Esophagus muscularis mucosa (tissue), 4 donors: ENCODE measurements at regions not wholly inside any gene's neighbourhood (a gene's known extent, or its start where the extent isn't known, plus 50 kb on each side); places are given as distances from the start of the nearest gene placed in this dataset.
A peak's percentile ranks its signal among the peaks of the same experiment; 100 is the strongest.

Source experiments
- DNase-seq: peaks from one replicate; pipeline ENCODE4 v3.0.0-alpha.2; 2017; ENCODE audit errors: extremely low spot score
- H3K27ac ChIP-seq, 4 donors: fragments of 200-600 bp; sonication (generic); replicated peaks in 1 of 4; 1 replicate in 3 of 4; 2 replicates in 1 of 4; pipeline ENCODE4 v1.5.1; 2016 to 2019; ENCODE audit warnings: mild to moderate bottlenecking in 1 of 4
- H3K27me3 ChIP-seq, 4 donors: fragments of 200-600 bp; sonication (generic); one replicate each; pipeline versions ENCODE4 v1.5.1 to v1.6.0; 2016 to 2019
- H3K36me3 ChIP-seq, 4 donors: fragments of 200-600 bp; sonication (generic); one replicate each; pipeline ENCODE4 v1.5.1; 2016 to 2019
- H3K4me1 ChIP-seq, 4 donors: fragments of 200-600 bp; sonication (generic); one replicate each; pipeline ENCODE4 v1.5.1; 2016 to 2019
- H3K4me3 ChIP-seq, 4 donors: fragments of 200-600 bp; sonication (generic); 1 replicate in 2 of 4; 2 replicates in 2 of 4; pipeline ENCODE4 v1.5.1; 2016 to 2019; ENCODE audit warnings: mild to moderate bottlenecking in 4 of 4, moderate library complexity in 1 of 4
- H3K9me3 ChIP-seq, 4 donors: fragments of 200-600 bp; sonication (generic); 1 replicate in 3 of 4; 2 replicates in 1 of 4; pipeline ENCODE4 v1.5.1; 2016 to 2019
- EP300 ChIP-seq: sonication (generic); formaldehyde crosslinking; IDR thresholded peaks from one replicate; pipeline ENCODE4 v1.6.1; 2017; ENCODE audit warnings: antibody characterized with exemption
- POLR2A ChIP-seq: fragments of 450-650 bp; IDR thresholded peaks from one replicate; pipeline ENCODE4 v1.6.1; 2017; ENCODE audit warnings: antibody characterized with exemption, moderate library complexity, mild to moderate bottlenecking, low read depth
- POLR2AphosphoS5 ChIP-seq, 2 donors: sonication (generic); formaldehyde crosslinking; IDR thresholded peaks; one replicate each; pipeline ENCODE4 v1.6.1; 2017; ENCODE audit warnings: antibody characterized with exemption in 2 of 2
- WGBS: methylation state at CpG from one replicate; pipeline ENCODE4 v1.1.5; 2018; 5-methylcytosine and 5-hydroxymethylcytosine counted together
- intact Hi-C: fragments of 100-400 bp; cut with DNase I; formaldehyde crosslinking; loops from one replicate; pipeline ENCODE4 v1.15.1; 2023
- TF ChIP-seq, protein P1 (sequence below), 3 experiments: fragments of 200-600 bp in 2 of 3; fragments of 450-650 bp in 1 of 3; sonication (generic) in 2 of 3; IDR thresholded peaks; one replicate each; pipeline ENCODE4 v1.5.1; 2017 to 2019; ENCODE audit warnings: antibody characterized with exemption in 3 of 3, mild to moderate bottlenecking in 2 of 3, moderate library complexity in 1 of 3

DNA sequence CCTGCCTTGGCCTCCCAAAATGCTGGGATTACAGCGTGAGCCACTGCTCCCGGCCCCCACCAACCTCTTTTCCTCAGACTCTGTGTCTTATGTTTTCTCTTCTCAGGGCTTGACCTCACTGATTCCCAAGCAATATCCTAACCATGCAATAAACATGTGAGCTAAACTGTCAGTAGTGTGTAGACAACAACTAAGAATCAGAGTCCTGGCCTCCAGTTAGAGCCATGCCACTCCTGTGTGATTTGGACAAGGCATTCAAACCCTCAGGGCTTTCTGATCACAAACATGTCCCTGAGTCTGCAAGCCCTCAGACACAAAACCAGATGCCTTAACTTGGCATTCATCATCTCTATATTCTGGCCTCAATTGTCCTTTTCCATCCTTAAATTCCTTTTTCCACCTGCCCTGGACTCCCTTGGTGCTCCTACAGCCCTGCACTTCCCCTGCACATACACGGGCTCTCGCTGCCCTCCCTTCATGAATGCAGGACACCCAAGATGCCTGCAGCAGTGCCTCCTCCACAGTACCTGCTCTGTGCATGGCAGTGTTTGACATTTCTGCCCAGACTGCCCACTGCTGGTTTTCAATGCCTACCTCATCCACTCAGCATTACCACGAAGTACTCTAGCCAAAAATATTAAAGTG, 142.8 kb downstream of the CYP26A1 start:
- Histone ChIP-seq H3K36me3 (no peaks in the 10 kb centered on the region), H3K27ac (no peak overlapping the region), H3K4me1 (no peaks in the 10 kb centered on the region), H3K4me3 (no peak overlapping the region), H3K9me3 (no peaks in the 10 kb centered on the region), H3K27me3 (peaks cover 0 to 10% (median 0%) of the 10 kb centered on the region in 4 donors)
- WGBS = 88% methylated on average over 5 of the region's 5 CpGs
- intact Hi-C loops = no loop called here
- peak; percentile 60 for DNase-seq
- no peak for TF ChIP-seq POLR2AphosphoS5 (IDR thresholded peaks at IDR 0.05)
- no peak for TF ChIP-seq EP300
- TF ChIP-seq, protein P1, sequence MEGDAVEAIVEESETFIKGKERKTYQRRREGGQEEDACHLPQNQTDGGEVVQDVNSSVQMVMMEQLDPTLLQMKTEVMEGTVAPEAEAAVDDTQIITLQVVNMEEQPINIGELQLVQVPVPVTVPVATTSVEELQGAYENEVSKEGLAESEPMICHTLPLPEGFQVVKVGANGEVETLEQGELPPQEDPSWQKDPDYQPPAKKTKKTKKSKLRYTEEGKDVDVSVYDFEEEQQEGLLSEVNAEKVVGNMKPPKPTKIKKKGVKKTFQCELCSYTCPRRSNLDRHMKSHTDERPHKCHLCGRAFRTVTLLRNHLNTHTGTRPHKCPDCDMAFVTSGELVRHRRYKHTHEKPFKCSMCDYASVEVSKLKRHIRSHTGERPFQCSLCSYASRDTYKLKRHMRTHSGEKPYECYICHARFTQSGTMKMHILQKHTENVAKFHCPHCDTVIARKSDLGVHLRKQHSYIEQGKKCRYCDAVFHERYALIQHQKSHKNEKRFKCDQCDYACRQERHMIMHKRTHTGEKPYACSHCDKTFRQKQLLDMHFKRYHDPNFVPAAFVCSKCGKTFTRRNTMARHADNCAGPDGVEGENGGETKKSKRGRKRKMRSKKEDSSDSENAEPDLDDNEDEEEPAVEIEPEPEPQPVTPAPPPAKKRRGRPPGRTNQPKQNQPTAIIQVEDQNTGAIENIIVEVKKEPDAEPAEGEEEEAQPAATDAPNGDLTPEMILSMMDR (IDR thresholded peaks at IDR 0.05) = no peak
- TF ChIP-seq POLR2A = no peak

DNA sequence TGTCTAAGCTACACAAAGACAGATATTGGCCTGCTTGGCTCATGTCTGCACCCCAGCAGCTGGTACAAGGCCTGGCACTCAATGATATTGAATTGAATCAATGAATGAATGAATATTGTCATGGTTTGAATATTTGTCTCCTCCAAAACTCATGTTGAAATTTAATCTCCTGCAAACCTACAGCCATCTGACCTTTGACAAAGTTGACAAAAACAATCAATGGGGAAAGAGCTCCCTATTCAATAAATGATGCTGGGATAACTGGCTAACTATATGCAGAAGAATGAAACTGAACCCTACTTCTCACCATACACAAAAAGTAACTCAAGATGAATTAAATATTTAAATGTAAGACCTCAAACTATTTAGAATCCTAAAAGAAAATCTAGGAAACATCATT, 144.7 kb downstream of the CYP26A1 start:
- no peak for DNase-seq
- TF ChIP-seq POLR2A (no peak), EP300 (no peak), POLR2AphosphoS5 (IDR thresholded peaks at IDR 0.05) (no peak)
- TF ChIP-seq, protein P1 (IDR thresholded peaks at IDR 0.05) = no peak
- intact Hi-C loops = no loop called here

DNA sequence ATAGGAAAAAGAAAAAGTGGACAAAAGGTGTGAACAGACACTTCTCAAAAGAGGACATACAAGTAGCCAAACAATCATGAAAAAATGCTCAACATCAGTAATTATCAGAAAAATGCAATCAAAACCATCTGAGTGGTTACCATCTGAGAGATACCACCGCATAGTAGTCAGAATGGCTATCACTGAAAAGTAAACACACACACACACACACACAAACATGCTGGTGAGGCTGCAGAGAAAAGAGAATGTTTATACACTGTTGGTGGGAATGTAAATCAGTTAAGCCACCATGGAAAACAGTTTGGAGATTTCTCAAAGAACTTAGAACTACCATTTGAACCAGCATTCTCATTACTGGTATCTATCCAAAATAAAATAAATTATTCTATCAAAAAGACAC, 145.7 kb downstream of the CYP26A1 start:
- peaks cover 0 to 10% (median 0%) of the 10 kb centered on the region in 4 donors for H3K27me3 ChIP-seq
- no peaks in the 10 kb centered on the region for H3K4me1 ChIP-seq
- no peak for DNase-seq
- H3K27ac ChIP-seq = no peak overlapping the region
- intact Hi-C loops = no loop called here
- WGBS = 83% methylated on average over 1 of the region's 1 CpG
- H3K36me3 ChIP-seq = no peaks in the 10 kb centered on the region
- TF ChIP-seq POLR2A (no peak), EP300 (no peak), POLR2AphosphoS5 (IDR thresholded peaks at IDR 0.05) (no peak)
- TF ChIP-seq, protein P1 (IDR thresholded peaks at IDR 0.05) = no peak
- no peak overlapping the region for H3K4me3 ChIP-seq
- H3K9me3 ChIP-seq = no peaks in the 10 kb centered on the region

More for the DNA sequence above, 144.7 kb downstream of the CYP26A1 start:
- Histone ChIP-seq H3K4me3 (no peak overlapping the region), H3K36me3 (no peaks in the 10 kb centered on the region), H3K27ac (no peak overlapping the region), H3K4me1 (no peaks in the 10 kb centered on the region), H3K27me3 (peaks cover 0 to 10% (median 0%) of the 10 kb centered on the region in 4 donors), H3K9me3 (no peaks in the 10 kb centered on the region)

DNA sequence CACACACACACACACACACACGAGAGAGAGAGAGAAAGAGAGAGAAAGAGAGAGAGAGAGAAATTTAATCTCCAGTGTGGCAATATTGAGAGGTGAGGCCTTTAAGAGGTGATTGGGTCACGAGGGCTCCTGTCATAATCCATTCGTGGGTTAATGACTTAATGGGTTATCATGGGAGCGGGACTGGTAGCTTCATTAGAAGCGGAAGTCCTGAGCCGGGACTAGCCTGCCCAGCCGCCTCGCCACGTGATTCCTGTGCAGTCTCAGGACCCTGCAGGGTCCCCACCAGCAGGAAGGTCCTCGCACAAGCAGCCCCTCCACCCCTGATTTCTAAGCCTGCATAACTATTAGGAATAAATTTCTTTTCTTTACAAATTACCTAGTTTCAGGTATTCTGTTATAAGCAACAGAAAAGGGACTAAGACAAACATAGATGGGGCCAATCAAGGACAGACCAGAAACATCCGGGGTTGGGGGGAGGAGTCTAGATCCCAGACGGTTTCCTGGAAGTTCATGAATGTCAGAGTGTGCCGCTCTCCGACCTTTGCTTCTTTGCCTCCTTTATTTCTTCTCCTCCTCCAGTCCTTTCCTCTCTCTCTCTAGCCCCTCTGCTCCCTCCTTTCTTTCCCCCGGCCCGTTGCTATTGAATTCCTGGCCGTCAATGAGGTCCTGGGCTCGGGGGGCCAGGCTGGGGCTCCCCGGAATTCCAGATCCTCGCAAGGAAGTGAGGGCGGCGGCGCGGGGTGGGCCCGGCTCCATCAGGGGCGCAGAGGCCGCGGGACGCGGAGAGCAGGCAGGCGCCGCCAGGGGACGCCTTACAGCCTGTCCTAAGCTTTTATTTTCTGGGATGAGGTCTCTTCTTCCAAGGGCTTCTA, 146.8 kb downstream of the CYP26A1 start:
- no peaks in the 10 kb centered on the region for H3K36me3 ChIP-seq
- H3K4me1 ChIP-seq = no peaks in the 10 kb centered on the region
- H3K27me3 ChIP-seq = peaks cover 0 to 10% (median 0%) of the 10 kb centered on the region in 4 donors
- intact Hi-C loops = no loop called here
- DNase-seq = peak; percentile 72
- no peak overlapping the region for H3K27ac ChIP-seq
- WGBS = 77% methylated on average over 28 of the region's 33 CpGs
- no peak overlapping the region for H3K4me3 ChIP-seq
- TF ChIP-seq POLR2A (no peak), EP300 (no peak), POLR2AphosphoS5 (IDR thresholded peaks at IDR 0.05) (no peak)
- TF ChIP-seq, protein P1 (IDR thresholded peaks at IDR 0.05) = no peak
- H3K9me3 ChIP-seq = no peaks in the 10 kb centered on the region
